SK-N-SH (cell line): ENCODE measurements at regions not wholly inside any gene's neighbourhood (a gene's known extent, or its start where the extent isn't known, plus 50 kb on each side); places are given as distances from the start of the nearest gene placed in this dataset.

ENCODE experiments used
- CTCF ChIA-PET: fragments of 300-600, 350-600 bp; formaldehyde crosslinking; extraction: SDS; loops from one replicate; lab custom pipeline; 2021; lab: Yijun Ruan, JAX
- POLR2A ChIA-PET: fragments of 350-600 bp; sonication (Branson Sonifier 250); formaldehyde crosslinking; extraction: SDS; loops from one replicate; lab custom pipeline; 2020; ENCODE audit warnings: antibody characterized with exemption, inconsistent platforms; lab: Yijun Ruan, JAX
- DNase-seq: peaks from one replicate; pipeline ENCODE4 v3.0.0; 2012
- H2AFZ ChIP-seq: fragments of 200-600 bp; sonication (generic); 2 replicates; pipeline ENCODE4 v1.8.1; 2016; ENCODE audit warnings: antibody characterized with exemption, mild to moderate bottlenecking, low read depth
- H3F3A ChIP-seq: fragments of 200-600 bp; sonication (generic); replicated peaks from 2 replicates; pipeline ENCODE3; 2016; ENCODE audit warnings: antibody characterized with exemption, mild to moderate bottlenecking; ENCODE audit not compliant: insufficient read depth
- H3K27ac ChIP-seq, 2 experiments: fragments of 200-500 bp in 1 of 2; fragments of 200-600 bp in 1 of 2; sonication (Bioruptor generic) in 1 of 2; sonication (generic), shearing (Covaris generic) in 1 of 2; 2 replicates each; pipeline versions ENCODE4 v1.5.1 to v1.6.1; 2014 to 2016; ENCODE audit warnings: low read depth in 2 of 2, inconsistent platforms in 1 of 2, low read length in 1 of 2, mild to moderate bottlenecking in 1 of 2, mixed read lengths in 1 of 2
- H3K27me3 ChIP-seq: fragments of 200-600 bp; sonication (generic), shearing (Covaris generic); 2 replicates; pipeline ENCODE4 v1.6.1; 2016; ENCODE audit warnings: mixed run types; ENCODE audit not compliant: insufficient read depth
- H3K36me3 ChIP-seq, 2 experiments: fragments of 200-500 bp in 1 of 2; fragments of 200-600 bp in 1 of 2; sonication (Bioruptor generic) in 1 of 2; sonication (generic) in 1 of 2; replicated peaks in 1 of 2; 2 replicates each; pipeline versions ENCODE3 to v1.5.1; 2014 to 2016; ENCODE audit warnings: low read length in 1 of 2, mild to moderate bottlenecking in 1 of 2; ENCODE audit not compliant: insufficient read depth in 2 of 2, control insufficient read depth in 1 of 2
- H3K4me1 ChIP-seq, 2 experiments: fragments of 200-500 bp in 1 of 2; fragments of 200-600 bp in 1 of 2; sonication (Bioruptor generic) in 1 of 2; sonication (generic), shearing (Covaris generic) in 1 of 2; 2 replicates each; pipeline versions ENCODE4 v1.5.1 to v1.6.1; 2014 to 2016; ENCODE audit warnings: low read depth in 1 of 2, low read length in 1 of 2, mixed run types in 1 of 2; ENCODE audit not compliant: insufficient read depth in 2 of 2, control insufficient read depth in 1 of 2
- H3K4me2 ChIP-seq: fragments of 200-600 bp; sonication (generic), shearing (Covaris generic); 2 replicates; pipeline ENCODE4 v1.6.1; 2017; ENCODE audit warnings: mixed run types
- H3K4me3 ChIP-seq, 2 experiments: fragments of 200-500 bp in 1 of 2; fragments of 200-600 bp in 1 of 2; sonication (Bioruptor generic) in 1 of 2; sonication (generic), shearing (Covaris generic) in 1 of 2; 2 replicates each; pipeline versions ENCODE4 v1.5.1 to v1.8.1; 2014 to 2016; ENCODE audit warnings: low read depth in 2 of 2, inconsistent platforms in 1 of 2, low read length in 1 of 2, mild to moderate bottlenecking in 1 of 2, mixed read lengths in 1 of 2, moderate library complexity in 1 of 2
- H3K79me2 ChIP-seq: fragments of 200-600 bp; sonication (generic); 2 replicates; pipeline ENCODE4 v1.8.1; 2017; ENCODE audit warnings: mild to moderate bottlenecking; ENCODE audit not compliant: insufficient read depth
- H3K9ac ChIP-seq: fragments of 200-600 bp; sonication (generic); 2 replicates; pipeline ENCODE4 v1.6.1; 2017; ENCODE audit warnings: mixed run types
- H3K9me2 ChIP-seq: fragments of 200-600 bp; sonication (generic); 2 replicates; pipeline ENCODE4 v1.6.1; 2017; ENCODE audit warnings: mixed run types
- H3K9me3 ChIP-seq: fragments of 200-600 bp; sonication (generic); 2 replicates; pipeline ENCODE4 v1.6.1; 2017; ENCODE audit warnings: mixed run types, mild to moderate bottlenecking, moderate library complexity
- H4K20me1 ChIP-seq: fragments of 200-600 bp; sonication (generic); 2 replicates; pipeline ENCODE4 v1.6.1; 2017; ENCODE audit warnings: mild to moderate bottlenecking, mixed run types; ENCODE audit not compliant: insufficient read depth
- CTCF ChIP-seq: fragments of 200-600 bp; sonication (generic); IDR thresholded peaks from 2 replicates; pipeline ENCODE4 v1.6.1; 2017; ENCODE audit warnings: antibody characterized with exemption, mild to moderate bottlenecking, moderate library complexity
- ELF1 ChIP-seq: IDR thresholded peaks from 2 replicates; pipeline ENCODE4 v1.4.0; 2012
- FOSL2 ChIP-seq: IDR thresholded peaks from 2 replicates; pipeline ENCODE4 v1.4.0; 2012; ENCODE audit warnings: low read depth, mild to moderate bottlenecking, moderate library complexity, borderline replicate concordance
- GABPA ChIP-seq: IDR thresholded peaks from 2 replicates; pipeline ENCODE4 v1.4.0; 2012; ENCODE audit warnings: low read depth, mild to moderate bottlenecking
- NRF1 ChIP-seq: IDR thresholded peaks from 2 replicates; pipeline ENCODE4 v1.6.1; 2012; ENCODE audit warnings: low read depth, mild to moderate bottlenecking, low read length
- PBX3 ChIP-seq: IDR thresholded peaks from 2 replicates; pipeline ENCODE4; 2012
- TEAD4 ChIP-seq: IDR thresholded peaks from 2 replicates; pipeline ENCODE4 v1.4.0; 2012; ENCODE audit warnings: mild to moderate bottlenecking, borderline replicate concordance; ENCODE audit not compliant: insufficient read depth
- ZBTB33 ChIP-seq: IDR thresholded peaks from 2 replicates; pipeline ENCODE4 v1.4.0; 2012; ENCODE audit warnings: low read depth, borderline replicate concordance
- WGBS: methylation state at CpG from one replicate; pipeline ENCODE4 v1.1.6; 2017; ENCODE audit warnings: low lambda C conversion rate; 5-methylcytosine and 5-hydroxymethylcytosine counted together

GRCh38 chrX:1099146-1099770 lies 113.2 kb downstream of the CRLF2 start:
- Histone ChIP-seq H3K9me2 (no peaks in the 10 kb centered on the region), H3K27me3 (no peaks in the 10 kb centered on the region; the same call in 1 of the 2 replicates), H3K9me3 (no peaks in the 10 kb centered on the region), H3F3A (no peaks in the 10 kb centered on the region), H3K4me2 (no peak overlapping the region), H3K4me1 (no peaks in the 10 kb centered on the region), H3K36me3 (no peaks in the 10 kb centered on the region), H3K79me2 (no peaks in the 10 kb centered on the region), H3K27ac (no peak overlapping the region), H2AFZ (no peak overlapping the region), H4K20me1 (no peaks in the 10 kb centered on the region), H3K9ac (no peak overlapping the region), H3K4me3 (no peak overlapping the region)
- no peak for DNase-seq
- WGBS = 31% methylated on average over 9 of the region's 9 CpGs
- TF ChIP-seq NRF1 = no peak
- TF ChIP-seq ELF1 = no peak
- no peak for TF ChIP-seq GABPA
- no peak for TF ChIP-seq ZBTB33
- TF ChIP-seq CTCF = no peak
- TF ChIP-seq FOSL2 = no peak
- ChIA-PET CTCF (no interaction called here), POLR2A (no interaction called here)

- no peak for DNase-seq
Measured at GRCh38 chrX:1097328-1097727, 115.1 kb downstream of the CRLF2 start.

More at GRCh38 chrX:1097328-1097727, 115.1 kb downstream of the CRLF2 start:
- TF ChIP-seq ELF1 = no peak
- no peak for TF ChIP-seq PBX3
- TF ChIP-seq TEAD4 = no peak
- Histone ChIP-seq H4K20me1 (no peaks in the 10 kb centered on the region), H3K9me3 (no peaks in the 10 kb centered on the region), H3K4me3 (no peak overlapping the region), H3K9me2 (no peaks in the 10 kb centered on the region), H3K36me3 (no peaks in the 10 kb centered on the region), H3K79me2 (no peaks in the 10 kb centered on the region), H3K4me2 (no peak overlapping the region), H3K4me1 (no peaks in the 10 kb centered on the region), H3K9ac (no peak overlapping the region), H3K27ac (no peak overlapping the region), H3K27me3 (no peaks in the 10 kb centered on the region; the same call in 1 of the 2 replicates), H3F3A (no peaks in the 10 kb centered on the region), H2AFZ (no peak overlapping the region)
- CTCF ChIA-PET = no interaction called here
- WGBS = no CpG with 5 or more reads among the region's 1 CpG
- POLR2A ChIA-PET = no interaction called here
